ENCODE measurements at regions not wholly inside any gene's neighbourhood (a gene's known extent, or its start where the extent isn't known, plus 50 kb on each side); places are given as distances from the start of the nearest gene placed in this dataset.

DNA sequence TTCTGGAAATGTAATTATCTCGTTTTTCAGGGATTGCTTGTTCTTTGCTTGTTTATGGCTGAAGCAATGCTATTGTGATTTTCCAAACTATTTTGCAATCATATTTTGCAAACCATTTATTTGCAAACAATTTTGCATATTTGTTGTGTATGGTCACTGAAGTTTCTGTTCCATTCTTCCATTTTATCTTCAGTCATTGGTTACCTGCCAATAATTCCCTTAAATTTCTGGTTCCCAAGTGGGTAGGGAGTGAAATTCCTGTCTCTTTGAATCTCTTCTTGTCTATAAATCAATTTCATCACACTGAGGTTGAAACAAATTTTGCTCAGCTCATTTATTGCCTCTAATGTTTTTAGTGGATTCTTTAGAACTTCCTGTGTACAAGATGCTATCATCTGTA lies 401.7 kb upstream of the VWC2 start:
- no peaks in the 10 kb centered on the region for H3K27me3 ChIP-seq (ENCODE audit: control insufficient read depth in 1 of 2, insufficient read depth in 2 of 2, low read length in 2 of 2)
- H3K4me3 ChIP-seq (ENCODE audit: low read length): no peak overlapping the region
- H3K4me3 Mint-ChIP-seq: no peak overlapping the region
- TF ChIP-seq, protein P1, sequence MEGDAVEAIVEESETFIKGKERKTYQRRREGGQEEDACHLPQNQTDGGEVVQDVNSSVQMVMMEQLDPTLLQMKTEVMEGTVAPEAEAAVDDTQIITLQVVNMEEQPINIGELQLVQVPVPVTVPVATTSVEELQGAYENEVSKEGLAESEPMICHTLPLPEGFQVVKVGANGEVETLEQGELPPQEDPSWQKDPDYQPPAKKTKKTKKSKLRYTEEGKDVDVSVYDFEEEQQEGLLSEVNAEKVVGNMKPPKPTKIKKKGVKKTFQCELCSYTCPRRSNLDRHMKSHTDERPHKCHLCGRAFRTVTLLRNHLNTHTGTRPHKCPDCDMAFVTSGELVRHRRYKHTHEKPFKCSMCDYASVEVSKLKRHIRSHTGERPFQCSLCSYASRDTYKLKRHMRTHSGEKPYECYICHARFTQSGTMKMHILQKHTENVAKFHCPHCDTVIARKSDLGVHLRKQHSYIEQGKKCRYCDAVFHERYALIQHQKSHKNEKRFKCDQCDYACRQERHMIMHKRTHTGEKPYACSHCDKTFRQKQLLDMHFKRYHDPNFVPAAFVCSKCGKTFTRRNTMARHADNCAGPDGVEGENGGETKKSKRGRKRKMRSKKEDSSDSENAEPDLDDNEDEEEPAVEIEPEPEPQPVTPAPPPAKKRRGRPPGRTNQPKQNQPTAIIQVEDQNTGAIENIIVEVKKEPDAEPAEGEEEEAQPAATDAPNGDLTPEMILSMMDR (IDR thresholded peaks at IDR 0.05): no peak
- ChIA-PET CTCF (no interaction called here), POLR2A (no interaction called here)
- peaks cover 8% of the 10 kb centered on the region for H3K9me3 Mint-ChIP-seq
- H3K27ac ChIP-seq (ENCODE audit: low read depth in 1 of 2, low read length in 2 of 2): no peak overlapping the region
- ATAC-seq (ENCODE audit: poor library complexity) (no peak), DNase-seq (no peak)
- H3K36me3 ChIP-seq (ENCODE audit: insufficient read depth, low read length): no peaks in the 10 kb centered on the region
- no peak overlapping the region for H3K27ac Mint-ChIP-seq
- H3K4me1 Mint-ChIP-seq (ENCODE audit: low read depth): no peaks in the 10 kb centered on the region
- no peaks in the 10 kb centered on the region for H3K27me3 Mint-ChIP-seq
- no peaks in the 10 kb centered on the region for H3K9me3 ChIP-seq (ENCODE audit: control insufficient read depth in 1 of 2, insufficient read depth in 1 of 2, low read length in 2 of 2)
- H3K36me3 Mint-ChIP-seq (ENCODE audit: low read depth): no peaks in the 10 kb centered on the region
- H3K4me1 ChIP-seq (ENCODE audit: insufficient read depth, low read length): no peaks in the 10 kb centered on the region
- intact Hi-C loops (cut with DNase I, micrococcal nuclease): no loop called here

- Mint-ChIP-seq H3K4me3 (no peak overlapping the region), H3K27me3 (no peaks in the 10 kb centered on the region), H3K36me3 (ENCODE audit: low read depth) (no peaks in the 10 kb centered on the region), H3K4me1 (ENCODE audit: low read depth) (no peaks in the 10 kb centered on the region), H3K9me3 (peaks cover 17% of the 10 kb centered on the region), H3K27ac (no peak overlapping the region)
- Histone ChIP-seq H3K9me3 (ENCODE audit: control insufficient read depth in 1 of 2, insufficient read depth in 1 of 2, low read length in 2 of 2) (no peaks in the 10 kb centered on the region), H3K36me3 (ENCODE audit: insufficient read depth, low read length) (no peaks in the 10 kb centered on the region), H3K4me1 (ENCODE audit: insufficient read depth, low read length) (no peaks in the 10 kb centered on the region), H3K27ac (ENCODE audit: low read depth in 1 of 2, low read length in 2 of 2) (no peak overlapping the region), H3K27me3 (ENCODE audit: control insufficient read depth in 1 of 2, insufficient read depth in 2 of 2, low read length in 2 of 2) (no peaks in the 10 kb centered on the region), H3K4me3 (ENCODE audit: low read length) (no peak overlapping the region)
- ChIA-PET CTCF (no interaction called here), POLR2A (no interaction called here)
- TF ChIP-seq, protein P1 (IDR thresholded peaks at IDR 0.05): no peak
- no peak for ATAC-seq (ENCODE audit: poor library complexity)
- intact Hi-C loops (cut with DNase I, micrococcal nuclease): no loop called here
- DNase-seq: no peak
These were observed 396.5 kb upstream of the VWC2 start for GRCh38 chr7:49376817-49377375.

DNA sequence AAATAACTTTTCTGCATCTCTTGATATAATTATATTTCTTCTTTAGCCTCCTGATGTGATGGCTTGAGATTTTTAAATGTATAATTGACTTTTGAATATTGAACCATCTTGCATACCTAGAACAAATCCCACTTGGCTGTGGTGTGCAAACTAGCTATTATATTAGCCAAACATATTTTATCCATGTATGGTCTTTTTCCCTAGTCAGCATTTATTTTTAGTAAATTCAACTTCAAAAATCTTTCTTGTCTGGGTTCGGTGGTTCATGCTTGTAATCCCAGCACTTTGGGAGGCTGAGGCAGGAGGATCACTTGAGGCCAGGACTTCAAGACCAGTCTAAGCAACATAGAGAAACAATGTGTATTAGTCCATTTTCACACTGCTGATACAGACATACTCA lies 386.6 kb upstream of the VWC2 start:
- Mint-ChIP-seq H3K4me3 (no peak overlapping the region), H3K4me1 (ENCODE audit: low read depth) (no peaks in the 10 kb centered on the region)

More for the DNA sequence above, 386.6 kb upstream of the VWC2 start:
- Histone ChIP-seq H3K27ac (ENCODE audit: low read depth in 1 of 2, low read length in 2 of 2) (no peak overlapping the region), H3K4me1 (ENCODE audit: insufficient read depth, low read length) (no peaks in the 10 kb centered on the region), H3K27me3 (ENCODE audit: control insufficient read depth in 1 of 2, insufficient read depth in 2 of 2, low read length in 2 of 2) (no peaks in the 10 kb centered on the region), H3K36me3 (ENCODE audit: insufficient read depth, low read length) (no peaks in the 10 kb centered on the region), H3K9me3 (ENCODE audit: control insufficient read depth in 1 of 2, insufficient read depth in 1 of 2, low read length in 2 of 2) (peaks cover 4 to 6% of the 10 kb centered on the region in 2 experiments), H3K4me3 (ENCODE audit: low read length) (no peak overlapping the region)
- intact Hi-C loops (cut with DNase I, micrococcal nuclease): no loop called here
- Mint-ChIP-seq H3K9me3 (peaks cover 22% of the 10 kb centered on the region), H3K36me3 (ENCODE audit: low read depth) (no peaks in the 10 kb centered on the region), H3K27ac (no peak overlapping the region), H3K27me3 (no peaks in the 10 kb centered on the region)
- ChIA-PET POLR2A (no interaction called here), CTCF (no interaction called here)
- ATAC-seq (ENCODE audit: poor library complexity) (no peak), DNase-seq (no peak)
- TF ChIP-seq, protein P1 (IDR thresholded peaks at IDR 0.05): no peak
